Gastrocnemius medialis (tissue), 4 donors: ENCODE measurements at regions not wholly inside any gene's neighbourhood (a gene's known extent, or its start where the extent isn't known, plus 50 kb on each side); places are given as distances from the start of the nearest gene placed in this dataset.

Experiments
- ATAC-seq, 2 donors: fragments of 150-250 bp; one replicate each; pipeline ENCODE4 v1.9.1; 2016
- DNase-seq, 2 donors: peaks; one replicate each; pipeline ENCODE4 v3.0.0-alpha.2; 2019
- H3K27ac ChIP-seq, 4 donors: fragments of 200-600 bp; sonication (generic); 1 replicate in 1 of 4; 2 replicates in 3 of 4; pipeline ENCODE4 v1.5.1; 2016 to 2018; ENCODE audit warnings: mild to moderate bottlenecking in 2 of 4, moderate library complexity in 1 of 4
- H3K27me3 ChIP-seq, 3 donors: fragments of 200-600 bp; sonication (generic) in 2 of 3; 1 replicate in 1 of 3; 2 replicates in 2 of 3; pipeline versions ENCODE4 v1.5.1 to v1.6.0; 2016 to 2019; ENCODE audit warnings: mild to moderate bottlenecking in 1 of 3, moderate library complexity in 1 of 3
- H3K36me3 ChIP-seq, 2 donors: fragments of 200-600 bp; sonication (generic) in 1 of 2; one replicate each; pipeline ENCODE4 v1.5.1; 2017 to 2018
- H3K4me1 ChIP-seq, 2 donors: fragments of 200-600 bp; sonication (generic) in 1 of 2; one replicate each; pipeline ENCODE4 v1.5.1; 2016 to 2017; ENCODE audit warnings: mild to moderate bottlenecking in 2 of 2
- H3K4me3 ChIP-seq, 4 donors: fragments of 200-600 bp; sonication (generic) in 3 of 4; 1 replicate in 1 of 4; 2 replicates in 3 of 4; pipeline ENCODE4 v1.5.1; 2016 to 2019; ENCODE audit warnings: mild to moderate bottlenecking in 2 of 4
- H3K9me3 ChIP-seq, 3 donors: fragments of 200-600 bp; sonication (generic) in 2 of 3; 1 replicate in 1 of 3; 2 replicates in 2 of 3; pipeline ENCODE4 v1.5.1; 2016 to 2019
- CTCF ChIP-seq, 5 experiments: fragments of 450-650 bp in 3 of 5; fragments of 200-600 bp in 2 of 5; sonication (generic) in 2 of 5; IDR thresholded peaks in 4 of 5; conservative IDR thresholded peaks in 1 of 5; 1 replicate in 4 of 5; 2 replicates in 1 of 5; pipeline ENCODE4 v1.5.1; 2016 to 2019; ENCODE audit warnings: antibody characterized with exemption in 5 of 5, mild to moderate bottlenecking in 3 of 5, moderate library complexity in 3 of 5
- POLR2A ChIP-seq, 2 donors: fragments of 450-650 bp; IDR thresholded peaks; one replicate each; pipeline ENCODE4 v1.6.1; 2017; ENCODE audit warnings: antibody characterized with exemption in 2 of 2, mild to moderate bottlenecking in 2 of 2, moderate library complexity in 2 of 2
- in situ Hi-C, 4 donors: fragments of 200-750 bp; cut with MboI; loops; one replicate each; pipeline versions ENCODE4 v1.15.0 to v1.8.0; 2017; ENCODE audit warnings: low sequenced_read_pairs in 4 of 4
- intact Hi-C: fragments of 100-400 bp; cut with DNase I; formaldehyde crosslinking; loops from one replicate; pipeline ENCODE4 v1.15.1; 2023; ENCODE audit warnings: low total_unique reads

GRCh38 chr18:78419171-78419570 is 560.4 kb upstream of the SALL3 start:
- DNase-seq (no peak), ATAC-seq (no peak)
- intact Hi-C loops = no loop called here
- peaks cover 0 to 3% (median 0%) of the 10 kb centered on the region in 3 donors for H3K27me3 ChIP-seq
- no peaks in the 10 kb centered on the region for H3K9me3 ChIP-seq
- in situ Hi-C loops = no loop called here
- no peak overlapping the region for H3K4me3 ChIP-seq
- no peaks in the 10 kb centered on the region for H3K4me1 ChIP-seq
- TF ChIP-seq POLR2A (IDR thresholded peaks at IDR 0.05) (no peak), CTCF (IDR thresholded peaks at IDR 0.05 in 4 of 5, conservative IDR thresholded peaks at IDR 0.05 in 1 of 5) (no peak)
- no peak overlapping the region for H3K27ac ChIP-seq
- H3K36me3 ChIP-seq = no peaks in the 10 kb centered on the region

- ATAC-seq (no peak), DNase-seq (no peak)
- Histone ChIP-seq H3K36me3 (no peaks in the 10 kb centered on the region), H3K4me1 (no peaks in the 10 kb centered on the region), H3K27ac (no peak overlapping the region), H3K9me3 (no peaks in the 10 kb centered on the region), H3K4me3 (no peak overlapping the region), H3K27me3 (peaks cover 0 to 3% (median 0%) of the 10 kb centered on the region in 3 donors)
- intact Hi-C loops (no loop called here), in situ Hi-C loops (no loop called here)
- TF ChIP-seq POLR2A (IDR thresholded peaks at IDR 0.05) = no peak
- TF ChIP-seq CTCF (IDR thresholded peaks at IDR 0.05 in 4 of 5, conservative IDR thresholded peaks at IDR 0.05 in 1 of 5) = no peak
Measured at GRCh38 chr18:78420116-78420515, 559.5 kb upstream of the SALL3 start.

GRCh38 chr18:78421392-78421791 is 558.2 kb upstream of the SALL3 start:
- ATAC-seq (no peak), DNase-seq (no peak)
- intact Hi-C loops (no loop called here), in situ Hi-C loops (no loop called here)
- H3K4me1 ChIP-seq = no peaks in the 10 kb centered on the region
- no peak overlapping the region for H3K27ac ChIP-seq
- H3K36me3 ChIP-seq = no peaks in the 10 kb centered on the region
- no peak for TF ChIP-seq POLR2A (IDR thresholded peaks at IDR 0.05)
- no peak for TF ChIP-seq CTCF (IDR thresholded peaks at IDR 0.05 in 4 of 5, conservative IDR thresholded peaks at IDR 0.05 in 1 of 5)
- H3K9me3 ChIP-seq = no peaks in the 10 kb centered on the region
- peaks cover 0 to 3% (median 0%) of the 10 kb centered on the region in 3 donors for H3K27me3 ChIP-seq
- no peak overlapping the region for H3K4me3 ChIP-seq

GRCh38 chr18:78422336-78422735 is 557.3 kb upstream of the SALL3 start:
- in situ Hi-C loops (no loop called here), intact Hi-C loops (no loop called here)
- Histone ChIP-seq H3K36me3 (no peaks in the 10 kb centered on the region), H3K9me3 (no peaks in the 10 kb centered on the region), H3K27me3 (peaks cover 0 to 3% (median 0%) of the 10 kb centered on the region in 3 donors), H3K27ac (no peak overlapping the region), H3K4me3 (no peak overlapping the region), H3K4me1 (no peaks in the 10 kb centered on the region)
- DNase-seq = no peak
- no peak for ATAC-seq
- no peak for TF ChIP-seq POLR2A (IDR thresholded peaks at IDR 0.05)

GRCh38 chr18:78423811-78424210 is 555.8 kb upstream of the SALL3 start:
- intact Hi-C loops = no loop called here
- in situ Hi-C loops = no loop called here
- H3K27me3 ChIP-seq = peaks cover 0 to 3% (median 0%) of the 10 kb centered on the region in 3 donors
- no peak for TF ChIP-seq POLR2A (IDR thresholded peaks at IDR 0.05)
- no peak for TF ChIP-seq CTCF (IDR thresholded peaks at IDR 0.05 in 4 of 5, conservative IDR thresholded peaks at IDR 0.05 in 1 of 5)
- ATAC-seq (no peak), DNase-seq (no peak)
- H3K9me3 ChIP-seq = no peaks in the 10 kb centered on the region
- H3K36me3 ChIP-seq = no peaks in the 10 kb centered on the region
- H3K4me1 ChIP-seq = no peaks in the 10 kb centered on the region
- no peak overlapping the region for H3K4me3 ChIP-seq
- H3K27ac ChIP-seq = no peak overlapping the region
